ENCODE measurements at regions not wholly inside any gene's neighbourhood (a gene's known extent, or its start where the extent isn't known, plus 50 kb on each side); places are given as distances from the start of the nearest gene placed in this dataset.
"Not testable (repeated sequence)": the region's sequence is repeated elsewhere in the genome, so short reads cannot be mapped to it uniquely, and the experiment has no call there.

DNA sequence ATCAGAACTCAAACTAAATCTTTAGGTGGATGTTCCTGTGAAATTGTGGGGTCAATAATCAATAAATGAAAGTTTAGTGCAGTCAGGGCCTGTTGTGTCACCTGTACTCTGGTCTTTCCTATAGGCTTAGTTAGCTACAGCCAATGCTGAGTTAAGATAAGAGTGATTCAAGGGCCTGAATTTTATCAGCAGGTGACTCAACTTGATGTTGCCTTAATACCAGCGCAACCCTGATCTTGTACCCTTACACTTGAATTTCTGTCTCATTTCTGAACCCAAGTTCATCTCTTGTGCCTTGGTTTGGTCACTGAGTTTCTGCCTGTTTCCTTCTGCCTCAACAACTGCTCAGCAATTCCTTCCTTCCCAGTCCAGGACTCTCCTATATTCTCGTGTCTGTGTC, 157.0 kb upstream of the E2F7 start:
- no peak for DNase-seq (ENCODE audit: low spot score)

DNA sequence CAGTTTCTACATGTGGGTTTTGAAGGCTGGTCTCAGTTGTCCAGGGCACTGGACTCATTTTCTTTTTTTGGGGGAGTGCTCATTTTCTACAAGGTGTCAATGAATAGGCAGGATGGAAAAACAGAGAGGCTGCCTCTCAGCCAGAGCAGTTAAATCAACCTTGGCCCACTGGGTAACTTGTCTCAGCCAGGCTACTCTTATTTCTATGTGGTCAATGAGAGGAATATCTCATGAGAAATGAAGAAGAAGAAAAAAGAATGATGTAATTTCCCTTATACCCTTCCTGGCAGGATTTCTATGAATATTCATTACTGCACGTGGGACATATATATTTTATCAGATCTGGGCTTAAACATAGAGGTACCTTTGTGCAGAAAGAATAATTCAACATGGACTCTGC, 155.2 kb upstream of the E2F7 start:
- no peak for DNase-seq (ENCODE audit: low spot score)

- DNase-seq (ENCODE audit: low spot score): no peak
Measured at GRCh38 chr12:77218278-77218677, 152.9 kb upstream of the E2F7 start.

GRCh38 chr12:77216136-77216535, 150.8 kb upstream of the E2F7 start:
- DNase-seq (ENCODE audit: low spot score): not testable (repeated sequence)

DNA sequence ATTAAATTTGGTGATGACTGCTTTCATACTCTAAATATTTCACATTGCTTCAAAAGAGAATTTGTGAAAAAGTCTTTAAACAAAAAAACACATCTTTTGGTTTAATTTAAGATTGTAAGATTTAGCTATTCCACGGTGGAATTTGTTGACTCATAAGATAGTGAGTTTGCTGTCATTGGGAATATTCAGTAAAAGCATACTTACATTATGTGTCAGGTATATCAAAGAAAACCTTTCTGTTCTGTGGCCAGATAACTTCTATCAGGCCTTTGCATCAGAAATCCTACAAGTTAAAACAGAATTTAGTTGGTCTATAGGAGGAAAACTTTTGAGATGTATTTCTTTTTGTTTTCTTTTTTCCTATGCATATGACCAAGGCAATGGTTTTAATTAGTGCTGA, 148.8 kb upstream of the E2F7 start:
- DNase-seq (ENCODE audit: low spot score): no peak

DNA sequence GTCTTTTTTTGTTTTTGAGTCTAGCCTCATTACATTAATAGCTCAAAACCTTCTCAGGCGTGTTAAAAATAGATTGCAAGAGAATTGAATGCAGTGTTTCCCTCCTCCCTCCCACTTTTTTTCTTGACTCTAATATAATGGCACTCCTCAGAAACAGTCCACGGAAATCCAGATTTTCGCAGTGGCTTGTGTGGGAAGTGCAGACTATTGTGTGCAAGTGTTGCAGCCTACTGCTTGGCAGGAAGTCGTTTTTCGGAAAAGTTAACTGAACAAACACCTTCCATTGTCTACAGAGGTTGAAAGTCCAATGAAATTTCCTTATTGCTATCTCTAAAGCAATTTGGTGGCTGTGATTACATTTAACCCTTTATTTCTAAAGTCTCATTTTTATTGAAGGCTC, 147.9 kb upstream of the E2F7 start:
- peak; percentile 40 for DNase-seq (ENCODE audit: low spot score)

GRCh38 chr12:77210724-77211123, 145.4 kb upstream of the E2F7 start:
- DNase-seq (ENCODE audit: low spot score): no peak

DNA sequence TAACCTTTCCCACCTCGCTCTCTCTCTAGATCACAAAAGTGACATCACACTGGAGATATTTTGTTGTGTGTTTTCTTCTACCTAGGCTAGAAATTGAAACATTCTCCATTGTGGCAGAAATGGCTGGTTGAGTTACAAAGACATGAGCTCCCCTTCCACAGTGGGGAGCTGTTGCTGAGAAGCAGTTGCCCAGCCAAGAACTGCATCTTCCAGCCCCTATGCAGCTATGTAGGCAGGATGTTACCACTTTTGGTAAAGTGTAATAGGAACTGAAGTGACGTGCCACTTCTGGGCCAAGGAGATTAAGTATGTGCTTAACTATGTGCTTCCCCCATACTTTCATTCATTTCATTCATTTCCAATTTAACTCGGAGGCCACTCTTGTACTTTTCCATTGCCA, 138.7 kb upstream of the E2F7 start:
- no peak for DNase-seq (ENCODE audit: low spot score)

- no peak for DNase-seq (ENCODE audit: low spot score)
Measured at GRCh38 chr12:77202457-77203060, 137.2 kb upstream of the E2F7 start.

DNA sequence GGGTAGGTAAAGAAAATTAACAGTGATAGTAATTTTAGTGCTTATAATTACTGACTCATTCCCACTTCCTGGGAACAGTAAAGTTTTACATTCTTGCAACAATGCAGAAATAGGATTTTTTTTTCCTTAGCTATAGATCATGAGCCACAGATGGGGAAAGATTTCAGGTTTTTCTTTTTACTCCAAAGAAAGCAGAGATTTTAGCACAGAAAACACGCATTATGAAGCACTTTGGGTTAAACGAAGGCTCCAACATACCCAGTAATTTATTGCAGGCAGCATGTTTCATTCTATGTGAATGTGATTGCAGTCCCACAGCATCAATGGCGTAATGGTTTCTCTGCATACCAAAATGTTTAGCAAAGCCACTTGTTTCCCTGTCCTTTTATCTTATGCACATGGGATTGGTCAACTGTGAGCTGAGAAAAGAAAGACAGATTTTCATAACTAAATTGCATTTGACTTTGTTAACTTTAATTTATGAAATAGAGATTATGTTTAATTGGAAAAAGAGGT, 124.6 kb upstream of the E2F7 start:
- no peak for DNase-seq (ENCODE audit: low spot score)

DNA sequence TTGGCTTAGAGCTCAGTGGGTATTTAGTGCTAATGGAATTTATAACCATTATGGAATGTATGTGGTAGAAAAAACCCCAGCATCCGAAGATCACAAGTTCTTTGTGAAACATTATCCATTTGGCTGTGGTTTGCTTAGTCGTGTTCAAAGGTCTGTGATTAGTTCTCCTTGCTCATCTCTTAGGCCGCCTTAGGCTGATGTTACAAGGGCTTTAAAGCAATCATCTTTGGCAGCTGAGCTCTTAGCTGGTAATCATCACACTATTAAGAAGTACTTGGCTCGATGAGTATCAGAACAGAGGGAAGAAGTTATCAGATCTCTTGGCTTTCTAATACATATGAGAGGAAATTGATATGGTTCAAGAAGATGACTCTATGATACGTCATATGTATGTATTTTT, 124.1 kb upstream of the E2F7 start:
- DNase-seq (ENCODE audit: low spot score): no peak

GRCh38 chr12:77179515-77179914, 114.1 kb upstream of the E2F7 start:
- DNase-seq (ENCODE audit: low spot score): no peak

GRCh38 chr12:77167801-77168200, 102.4 kb upstream of the E2F7 start:
- DNase-seq (ENCODE audit: low spot score): no peak

DNA sequence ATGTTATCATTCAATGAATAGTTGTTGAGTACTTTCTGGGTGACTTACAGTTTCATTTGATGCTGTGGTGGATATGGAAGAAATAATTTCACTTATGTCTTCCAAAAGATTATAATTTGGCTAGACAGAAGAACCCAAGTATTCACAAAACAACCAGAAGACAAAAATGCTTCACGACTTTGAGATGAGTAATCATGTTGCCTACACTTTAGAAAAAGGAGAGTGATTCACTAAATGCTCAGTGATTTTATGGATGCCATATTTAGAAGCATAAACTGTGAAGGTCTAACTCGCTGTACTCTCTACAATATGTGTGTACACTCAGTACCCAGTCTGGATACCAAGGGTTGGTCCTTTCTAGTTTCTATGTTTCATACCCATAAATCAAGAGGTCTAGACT, 101.3 kb upstream of the E2F7 start:
- no peak for DNase-seq (ENCODE audit: low spot score)

GRCh38 chr12:77163074-77164038, 98.0 kb upstream of the E2F7 start:
- no peak for DNase-seq (ENCODE audit: low spot score)

GRCh38 chr12:77161944-77162343, 96.6 kb upstream of the E2F7 start:
- DNase-seq (ENCODE audit: low spot score): no peak

DNA sequence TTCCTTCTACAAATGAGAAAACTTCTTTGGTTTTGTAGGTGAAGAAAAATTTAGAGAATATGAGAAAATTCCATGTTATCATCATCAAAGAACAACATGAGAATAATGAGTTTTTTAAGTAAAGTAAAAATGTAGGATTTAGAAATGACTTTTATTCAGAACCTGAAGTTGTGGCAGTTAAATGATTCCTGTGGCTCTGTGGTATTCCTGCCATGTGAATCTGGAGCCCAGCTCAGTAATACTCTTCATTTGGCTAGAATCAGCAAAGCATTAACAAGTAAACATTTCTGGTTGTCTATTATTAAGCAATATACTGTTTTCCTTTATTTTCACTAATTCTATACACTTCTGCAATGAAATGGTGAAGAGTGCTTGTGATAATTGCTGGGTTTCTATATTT, 95.6 kb upstream of the E2F7 start:
- no peak for DNase-seq (ENCODE audit: low spot score)

DNA sequence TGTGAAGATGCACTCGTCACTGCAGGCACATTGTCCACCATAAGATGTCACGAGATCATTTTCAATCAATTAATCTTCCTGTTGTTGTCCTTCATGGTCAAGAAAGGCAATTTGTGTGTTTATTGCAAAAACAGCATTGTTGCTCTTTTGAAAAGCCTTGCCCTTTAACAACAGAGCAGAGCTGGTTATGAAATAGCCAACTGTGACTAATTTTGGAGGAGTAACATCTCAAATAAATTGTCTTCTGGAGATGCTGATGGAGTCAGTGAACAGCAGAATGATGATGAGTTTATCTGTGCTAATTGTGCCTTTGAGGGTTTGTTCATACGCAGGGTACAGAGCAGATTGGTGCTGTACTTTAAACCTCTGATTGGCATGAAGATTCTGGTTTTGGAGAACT, 88.3 kb upstream of the E2F7 start:
- no peak for DNase-seq (ENCODE audit: low spot score)

GRCh38 chr12:77152623-77153193, 87.3 kb upstream of the E2F7 start:
- DNase-seq (ENCODE audit: low spot score): peak; percentile 54

GRCh38 chr12:77151030-77151429, 85.7 kb upstream of the E2F7 start:
- DNase-seq (ENCODE audit: low spot score): no peak

DNA sequence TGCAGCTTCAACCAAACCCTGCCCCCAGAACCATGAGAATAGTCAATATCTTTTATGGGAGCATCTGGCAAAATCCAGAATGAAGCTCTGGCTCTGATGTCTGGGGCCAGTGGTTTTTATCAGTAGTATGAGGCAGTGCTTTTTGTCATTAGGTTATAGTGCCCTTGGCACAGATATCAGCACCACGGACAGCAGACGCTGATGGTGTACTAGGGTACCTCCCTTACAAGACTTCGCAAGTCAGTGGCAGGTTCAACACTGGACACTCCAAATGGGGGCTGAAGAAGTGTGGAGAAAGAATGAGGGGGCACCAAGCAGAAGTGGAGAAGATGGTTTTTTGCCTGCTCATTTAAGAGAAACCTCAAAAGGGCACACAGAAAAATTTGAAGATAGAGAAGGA, 68.2 kb upstream of the E2F7 start:
- peak; percentile 57 for DNase-seq (ENCODE audit: low spot score)

GRCh38 chr12:77131977-77132490, 66.7 kb upstream of the E2F7 start:
- no peak for DNase-seq (ENCODE audit: low spot score)
